ENCODE measurements at regions not wholly inside any gene's neighbourhood (a gene's known extent, or its start where the extent isn't known, plus 50 kb on each side); places are given as distances from the start of the nearest gene placed in this dataset.
"Not testable (repeated sequence)": the region's sequence is repeated elsewhere in the genome, so short reads cannot be mapped to it uniquely, and the experiment has no call there.

- DNase-seq = not testable (repeated sequence)
Measured at GRCh38 chr3:99294092-99294491, 344.3 kb upstream of the COL8A1 start.

- DNase-seq = no peak
Measured at GRCh38 chr3:99287876-99288275, 350.5 kb upstream of the COL8A1 start.

GRCh38 chr3:99286266-99286845, 352.0 kb upstream of the COL8A1 start:
- no peak for DNase-seq

GRCh38 chr3:99269606-99270351, 368.3 kb upstream of the DCBLD2 start:
- DNase-seq = no peak

- DNase-seq = no peak
Measured at GRCh38 chr3:99256788-99257187, 355.3 kb upstream of the DCBLD2 start.

- DNase-seq = no peak
Measured at GRCh38 chr3:99253963-99254355, 352.5 kb upstream of the DCBLD2 start.

GRCh38 chr3:99250821-99251355, 349.4 kb upstream of the DCBLD2 start:
- no peak for DNase-seq

- no peak for DNase-seq
Measured at GRCh38 chr3:99250272-99250671, 348.8 kb upstream of the DCBLD2 start.

GRCh38 chr3:99249627-99250026, 348.1 kb upstream of the DCBLD2 start:
- DNase-seq = no peak

- DNase-seq = no peak
Measured at GRCh38 chr3:99248913-99249312, 347.4 kb upstream of the DCBLD2 start.

- DNase-seq = no peak
Measured at GRCh38 chr3:99248130-99248529, 346.6 kb upstream of the DCBLD2 start.

GRCh38 chr3:99246010-99246654, 344.6 kb upstream of the DCBLD2 start:
- DNase-seq = no peak

GRCh38 chr3:99242271-99242670, 340.8 kb upstream of the DCBLD2 start:
- DNase-seq = no peak

GRCh38 chr3:99240700-99241099, 339.2 kb upstream of the DCBLD2 start:
- DNase-seq = no peak

- no peak for DNase-seq
Measured at GRCh38 chr3:99236576-99236975, 335.1 kb upstream of the DCBLD2 start.

- DNase-seq = no peak
Measured at GRCh38 chr3:99232696-99233095, 331.2 kb upstream of the DCBLD2 start.

GRCh38 chr3:99218468-99218867, 317.0 kb upstream of the DCBLD2 start:
- DNase-seq = no peak

- no peak for DNase-seq
Measured at GRCh38 chr3:99212969-99213368, 311.5 kb upstream of the DCBLD2 start.

GRCh38 chr3:99211309-99211708, 309.8 kb upstream of the DCBLD2 start:
- no peak for DNase-seq

- no peak for DNase-seq
Measured at GRCh38 chr3:99199021-99199420, 297.5 kb upstream of the DCBLD2 start.

- no peak for DNase-seq
Measured at GRCh38 chr3:99191186-99191585, 289.7 kb upstream of the DCBLD2 start.

GRCh38 chr3:99188936-99189335, 287.4 kb upstream of the DCBLD2 start:
- no peak for DNase-seq

GRCh38 chr3:99186016-99186415, 284.5 kb upstream of the DCBLD2 start:
- no peak for DNase-seq

Data from activated T-cell treated with anti-CD3 and anti-CD28 coated beads, Interleukin-2, amount 50 U/mL, for 48 hours (primary cell).